Psoas muscle (tissue), 7 donors: ENCODE measurements at regions not wholly inside any gene's neighbourhood (a gene's known extent, or its start where the extent isn't known, plus 50 kb on each side); places are given as distances from the start of the nearest gene placed in this dataset.

ENCODE experiments used
- ATAC-seq, 4 donors: fragments of 200-7000 bp; cut with Tn5 transposase; one replicate each; pipeline ENCODE4 v1.9.1; 2020; ENCODE audit warnings: moderate library complexity in 3 of 4, mild to moderate bottlenecking in 2 of 4
- DNase-seq, 2 donors: peaks; one replicate each; pipeline ENCODE4 v3.0.0-alpha.2; 2020
- H3K27ac ChIP-seq: fragments of 200-600 bp; one replicate; pipeline ENCODE4 v1.8.0; 2022
- H3K27me3 ChIP-seq, 3 donors: fragments of 200-600 bp in 1 of 3; one replicate each; pipeline versions ENCODE4 v1.6.1 to v1.8.0; 2013 to 2022; ENCODE audit warnings: low read length in 2 of 3, mild to moderate bottlenecking in 2 of 3, moderate library complexity in 1 of 3; ENCODE audit not compliant: insufficient read depth in 3 of 3
- H3K36me3 ChIP-seq, 2 donors: fragments of 200-600 bp in 1 of 2; one replicate each; pipeline versions ENCODE4 v1.6.1 to v1.8.0; 2013 to 2022; ENCODE audit warnings: low read depth in 1 of 2, mild to moderate bottlenecking in 1 of 2, moderate library complexity in 1 of 2; ENCODE audit not compliant: insufficient read depth in 1 of 2
- H3K4me1 ChIP-seq: fragments of 200-600 bp; one replicate; pipeline ENCODE4 v1.8.0; 2022
- H3K4me3 ChIP-seq: fragments of 200-600 bp; one replicate; pipeline ENCODE4 v1.8.0; 2022; ENCODE audit warnings: mild to moderate bottlenecking
- H3K9me3 ChIP-seq: fragments of 200-600 bp; one replicate; pipeline ENCODE4 v1.8.0; 2022
- CTCF ChIP-seq: fragments of 200-600 bp; IDR thresholded peaks from one replicate; pipeline ENCODE4 v1.8.0; 2022; ENCODE audit warnings: antibody characterized with exemption
- WGBS, 3 donors: extraction: QIAGEN DNeasy Blood & Tissue Kit; methylation state at CpG; one replicate each; pipeline versions ENCODE4 v1.1.6 to v1.1.7; 2013; 5-methylcytosine and 5-hydroxymethylcytosine counted together
- intact Hi-C, 2 donors: fragments of 100-400 bp; cut with DNase I; formaldehyde crosslinking; loops; one replicate each; pipeline versions ENCODE4 v1.11.0 to v1.14.2; 2022
- donor health status: healthy with polysubstance abuse.
- donor health status: DM: no; HTN: no; CAD: no; lungs with moderate emphysema.
- donor health status: Bipolar disorder and iron deficiency.
- donor health status: healthy.
- donor health status: DM: yes; HTN: yes; CAD: no.
- donor health status: DM: no; HTN: no; CAD: no.
- donor health status: DM: yes; HTN: yes; CAD: no.

GRCh38 chr6:169891421-169891820, 140.0 kb downstream of the ERMARD start:
- no peak overlapping the region for H3K4me3 ChIP-seq
- 66 to 71% (median 68%) methylated on average over 8 of the region's 8 CpGs for WGBS, 3 donors
- no peaks in the 10 kb centered on the region for H3K4me1 ChIP-seq
- intact Hi-C loops: no loop called here
- peaks cover 0 to 7% (median 0%) of the 10 kb centered on the region in 3 donors for H3K27me3 ChIP-seq
- no peak for ATAC-seq
- no peak overlapping the region for H3K27ac ChIP-seq
- TF ChIP-seq CTCF: no peak
- H3K36me3 ChIP-seq: no peaks in the 10 kb centered on the region
- no peaks in the 10 kb centered on the region for H3K9me3 ChIP-seq
- DNase-seq: no peak

- H3K9me3 ChIP-seq: no peaks in the 10 kb centered on the region
- no peak overlapping the region for H3K27ac ChIP-seq
- no peak for TF ChIP-seq CTCF
- H3K36me3 ChIP-seq: no peaks in the 10 kb centered on the region
- 83 to 85% (median 83%) methylated on average over 7 of the region's 7 CpGs for WGBS, 3 donors
- no peaks in the 10 kb centered on the region for H3K4me1 ChIP-seq
- H3K4me3 ChIP-seq: no peak overlapping the region
- H3K27me3 ChIP-seq: peaks cover 0 to 6% (median 0%) of the 10 kb centered on the region in 3 donors
- DNase-seq (no peak), ATAC-seq (no peak)
- intact Hi-C loops: no loop called here
These were observed 139.5 kb downstream of the ERMARD start for GRCh38 chr6:169890901-169891300.

- Histone ChIP-seq H3K36me3 (no peaks in the 10 kb centered on the region), H3K27me3 (peaks cover 0 to 4% (median 0%) of the 10 kb centered on the region in 3 donors), H3K27ac (no peak overlapping the region), H3K4me1 (no peaks in the 10 kb centered on the region), H3K9me3 (no peaks in the 10 kb centered on the region), H3K4me3 (no peak overlapping the region)
- no peak for ATAC-seq
- 23 to 30% (median 26%) methylated on average over 10 to 12 of the region's 12 CpGs for WGBS, 3 donors
- TF ChIP-seq CTCF: no peak
- intact Hi-C loops: no loop called here
- DNase-seq: no peak
These were observed 138.6 kb downstream of the ERMARD start for GRCh38 chr6:169890049-169890448.

DNA sequence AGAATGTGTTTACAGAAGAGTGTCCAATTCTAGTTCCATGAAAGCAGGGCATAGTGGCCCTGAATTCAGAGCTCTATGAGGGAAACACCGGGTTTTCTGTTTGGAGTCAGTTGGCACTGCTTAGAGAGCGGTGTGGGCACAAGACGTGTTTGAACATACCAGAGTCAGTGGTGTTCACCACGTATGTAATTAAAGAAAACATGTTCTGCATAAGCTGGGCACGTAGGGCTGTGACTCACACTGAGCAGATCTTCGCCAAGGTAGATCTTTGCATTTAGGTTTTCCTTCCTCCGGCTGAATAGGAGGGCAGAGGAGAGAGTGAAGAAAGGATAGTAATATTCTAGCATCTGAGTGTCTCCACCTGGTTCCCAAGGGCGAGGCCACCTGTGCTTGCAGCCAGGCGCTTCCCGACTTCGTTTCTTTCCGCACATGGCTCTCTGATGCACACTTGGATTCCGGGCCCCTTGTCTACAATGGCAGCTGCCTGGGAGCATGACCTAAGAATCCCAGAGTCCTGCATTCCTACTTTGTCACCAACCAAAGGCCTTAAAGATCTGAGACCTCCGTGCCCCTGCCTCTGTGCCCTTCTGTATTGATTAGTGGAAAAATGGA, 136.2 kb downstream of the ERMARD start:
- 84 to 88% (median 85%) methylated on average over 14 of the region's 14 CpGs for WGBS, 3 donors
- H3K27me3 ChIP-seq: peaks cover 0 to 9% (median 7%) of the 10 kb centered on the region in 3 donors
- ATAC-seq (no peak), DNase-seq (no peak)
- intact Hi-C loops: no loop called here
- no peak overlapping the region for H3K4me3 ChIP-seq
- no peaks in the 10 kb centered on the region for H3K9me3 ChIP-seq
- H3K27ac ChIP-seq: no peak overlapping the region
- H3K36me3 ChIP-seq: no peaks in the 10 kb centered on the region
- TF ChIP-seq CTCF: no peak
- H3K4me1 ChIP-seq: no peaks in the 10 kb centered on the region
